Natural killer cell (primary cell): ENCODE measurements at regions not wholly inside any gene's neighbourhood (a gene's known extent, or its start where the extent isn't known, plus 50 kb on each side); places are given as distances from the start of the nearest gene placed in this dataset.

Experiments
- ATAC-seq, 3 donors: fragments of 150-1000 bp in 2 of 3; fragments of 200-7000 bp in 1 of 3; cut with Tn5 transposase; 1 replicate in 1 of 3; 2 replicates in 2 of 3; pipeline ENCODE4 v1.10.0; 2021; ENCODE audit warnings: mild to moderate bottlenecking in 2 of 3, moderate library complexity in 2 of 3
- DNase-seq, 2 donors: peaks; one replicate each; pipeline versions ENCODE4 v3.0.0 to v3.0.0-alpha.2; 2013 to 2021; ENCODE audit warnings: mixed read lengths in 1 of 2
- H3K27ac ChIP-seq: one replicate; pipeline ENCODE4 v1.5.1; 2013; ENCODE audit warnings: mild to moderate bottlenecking, low read length
- H3K27me3 ChIP-seq: one replicate; pipeline ENCODE4 v1.6.1; 2013; ENCODE audit warnings: low read length; ENCODE audit not compliant: control insufficient read depth, insufficient read depth
- H3K36me3 ChIP-seq: one replicate; pipeline ENCODE4 v1.6.1; 2013; ENCODE audit warnings: low read length; ENCODE audit not compliant: control insufficient read depth, insufficient read depth
- H3K4me1 ChIP-seq: one replicate; pipeline ENCODE4 v1.6.1; 2013; ENCODE audit warnings: low read length; ENCODE audit not compliant: control insufficient read depth, insufficient read depth
- H3K4me3 ChIP-seq: one replicate; pipeline ENCODE4 v1.5.1; 2013; ENCODE audit warnings: low read length
- H3K9me3 ChIP-seq: one replicate; pipeline ENCODE4 v1.6.1; 2013; ENCODE audit warnings: low read length; ENCODE audit not compliant: control insufficient read depth, insufficient read depth
- H3K27ac Mint-ChIP-seq, 2 donors: one replicate each; pipeline ENCODE4 v1.8.0; 2022; ENCODE audit warnings: mild to moderate bottlenecking in 2 of 2, mixed read lengths in 2 of 2, moderate library complexity in 1 of 2
- H3K27me3 Mint-ChIP-seq, 2 donors: one replicate each; pipeline ENCODE4 v1.8.0; 2022; ENCODE audit warnings: low read depth in 2 of 2, mixed read lengths in 2 of 2
- H3K36me3 Mint-ChIP-seq: one replicate; pipeline ENCODE4 v1.8.0; 2022; ENCODE audit warnings: mixed read lengths
- H3K4me1 Mint-ChIP-seq, 2 donors: one replicate each; pipeline ENCODE4 v1.8.0; 2022; ENCODE audit warnings: mixed read lengths in 2 of 2
- H3K4me3 Mint-ChIP-seq: one replicate; pipeline ENCODE4 v1.8.0; 2022; ENCODE audit warnings: mild to moderate bottlenecking, moderate library complexity, mixed read lengths
- H3K9me3 Mint-ChIP-seq, 2 donors: one replicate each; pipeline ENCODE4 v1.8.0; 2022; ENCODE audit warnings: mixed read lengths in 2 of 2
- CTCF ChIP-seq: fragments of 200-600 bp; IDR thresholded peaks from one replicate; pipeline ENCODE4 v1.8.0; 2022; ENCODE audit warnings: antibody characterized with exemption
- WGBS: methylation state at CpG from one replicate; pipeline ENCODE4 v1.1.7; 2013; ENCODE audit warnings: missing lambda C conversion rate; ENCODE audit not compliant: insufficient coverage; 5-methylcytosine and 5-hydroxymethylcytosine counted together
- intact Hi-C: fragments of 100-400 bp; cut with micrococcal nuclease; formaldehyde crosslinking; loops from one replicate; pipeline ENCODE4 v1.14.2; 2022

DNA sequence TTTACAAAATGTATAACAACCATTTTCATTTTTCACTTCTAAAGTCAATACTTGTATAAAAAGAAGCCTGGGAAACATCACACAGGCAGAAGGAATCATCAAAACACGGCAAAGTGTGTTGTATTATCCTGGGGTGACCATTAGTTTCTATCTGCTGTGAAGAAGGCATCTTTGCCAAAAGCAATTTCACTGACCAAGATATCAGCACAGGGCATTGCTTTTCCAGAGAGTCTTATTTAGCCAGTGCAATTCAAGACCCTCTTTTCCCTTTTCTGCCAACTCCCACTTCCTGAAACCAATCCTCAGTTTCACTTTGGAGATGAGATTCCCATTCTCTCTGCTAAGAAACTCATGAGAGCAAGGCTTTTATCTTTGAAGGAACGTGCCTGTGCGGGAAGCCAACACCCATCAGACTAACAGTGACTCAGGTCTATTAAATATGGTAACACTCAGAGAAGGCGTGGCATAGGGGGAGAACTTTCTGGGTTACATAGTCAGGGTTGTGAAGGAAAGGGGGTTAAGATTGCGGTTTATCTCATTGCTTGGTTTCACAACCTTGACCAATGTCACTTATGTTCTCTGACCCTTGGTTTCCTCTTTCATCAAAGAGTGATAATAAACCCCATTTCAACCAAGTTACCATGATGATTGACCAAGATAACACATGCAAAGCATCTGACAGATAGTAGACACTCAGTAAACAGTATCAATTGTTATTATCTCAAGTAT is 666.9 kb upstream of the KLF4 start:
- TF ChIP-seq CTCF, result no peak
- Histone ChIP-seq H3K27me3 (no peaks in the 10 kb centered on the region), H3K9me3 (no peaks in the 10 kb centered on the region), H3K4me3 (no peak overlapping the region), H3K27ac (no peak overlapping the region), H3K4me1 (no peaks in the 10 kb centered on the region), H3K36me3 (no peaks in the 10 kb centered on the region)
- H3K27ac Mint-ChIP-seq, result no peak overlapping the region
- H3K4me1 Mint-ChIP-seq, result no peaks in the 10 kb centered on the region
- DNase-seq, result no peak
- ATAC-seq, result peak in 1 of 3 donors; percentile 75
- H3K4me3 Mint-ChIP-seq, result no peak overlapping the region
- 48% methylated on average over 5 of the region's 5 CpGs for WGBS
- no peaks in the 10 kb centered on the region for H3K36me3 Mint-ChIP-seq
- intact Hi-C loops, result no loop called here
- peaks cover 0 to 4% of the 10 kb centered on the region in 2 donors for H3K9me3 Mint-ChIP-seq
- H3K27me3 Mint-ChIP-seq, result no peaks in the 10 kb centered on the region

DNA sequence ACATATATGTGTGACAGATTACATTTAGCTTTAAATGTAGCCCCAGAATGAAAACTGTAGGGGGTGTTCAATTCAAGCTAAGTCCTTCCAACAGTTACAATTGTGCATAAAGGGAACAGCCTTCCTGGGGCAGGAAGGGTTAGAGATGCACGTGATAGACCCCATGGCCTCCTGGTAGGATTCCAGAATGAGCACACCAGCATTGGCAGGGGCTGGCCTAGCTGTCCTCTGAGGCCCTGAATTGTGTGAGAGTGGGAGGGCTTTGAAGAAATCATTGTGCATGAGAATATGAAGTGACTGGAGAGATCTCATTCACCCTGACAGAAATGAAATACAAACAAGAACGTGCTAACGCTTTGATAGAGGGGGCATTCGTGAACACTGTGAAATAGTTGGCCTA is 663.8 kb upstream of the KLF4 start:
- WGBS, result 89% methylated on average over 2 of the region's 4 CpGs
- DNase-seq (no peak), ATAC-seq (no peak)

GRCh38 chr9:108150736-108151586 is 661.4 kb upstream of the KLF4 start:
- H3K9me3 ChIP-seq, result no peaks in the 10 kb centered on the region
- ATAC-seq (no peak), DNase-seq (no peak)
- H3K27ac ChIP-seq, result no peak overlapping the region
- no peak overlapping the region for H3K27ac Mint-ChIP-seq
- H3K27me3 Mint-ChIP-seq, result no peaks in the 10 kb centered on the region
- H3K4me1 ChIP-seq, result no peaks in the 10 kb centered on the region
- H3K4me3 ChIP-seq, result no peak overlapping the region
- H3K36me3 Mint-ChIP-seq, result no peaks in the 10 kb centered on the region
- no peaks in the 10 kb centered on the region for H3K36me3 ChIP-seq
- TF ChIP-seq CTCF, result no peak
- no peak overlapping the region for H3K4me3 Mint-ChIP-seq
- H3K27me3 ChIP-seq, result no peaks in the 10 kb centered on the region
- intact Hi-C loops, result no loop called here
- WGBS, result 80% methylated on average over 16 of the region's 16 CpGs
- H3K4me1 Mint-ChIP-seq, result no peaks in the 10 kb centered on the region
- peaks cover 0 to 8% of the 10 kb centered on the region in 2 donors for H3K9me3 Mint-ChIP-seq

More for the DNA sequence above, 663.8 kb upstream of the KLF4 start:
- TF ChIP-seq CTCF, result no peak
- no peaks in the 10 kb centered on the region for H3K4me1 Mint-ChIP-seq
- H3K27ac Mint-ChIP-seq, result no peak overlapping the region
- Histone ChIP-seq H3K36me3 (no peaks in the 10 kb centered on the region), H3K9me3 (no peaks in the 10 kb centered on the region), H3K4me3 (no peak overlapping the region), H3K27me3 (no peaks in the 10 kb centered on the region), H3K4me1 (no peaks in the 10 kb centered on the region), H3K27ac (no peak overlapping the region)
- H3K4me3 Mint-ChIP-seq, result no peak overlapping the region
- peaks cover 0 to 2% of the 10 kb centered on the region in 2 donors for H3K9me3 Mint-ChIP-seq
- intact Hi-C loops, result no loop called here
- H3K36me3 Mint-ChIP-seq, result no peaks in the 10 kb centered on the region
- H3K27me3 Mint-ChIP-seq, result no peaks in the 10 kb centered on the region
